ENCODE measurements at regions not wholly inside any gene's neighbourhood (a gene's known extent, or its start where the extent isn't known, plus 50 kb on each side); places are given as distances from the start of the nearest gene placed in this dataset.

GRCh38 chr6:22394691-22395090 is 97.9 kb upstream of the PRL start (continued):
- TF ChIP-seq ZBTB43 (CRISPR knock-in tag; IDR thresholded peaks at IDR 0.05) (no peak), EMX1 (CRISPR knock-in tag; IDR thresholded peaks at IDR 0.05) (no peak), MYBL2 (CRISPR knock-in tag; IDR thresholded peaks at IDR 0.05) (no peak), JUN (CRISPR knock-in tag; IDR thresholded peaks at IDR 0.05) (no peak), ZNF425 (CRISPR knock-in tag; conservative IDR thresholded peaks at IDR 0.05) (no peak), AFF4 (CRISPR knock-in tag; IDR thresholded peaks at IDR 0.05; ENCODE audit: borderline replicate concordance) (no peak)

GRCh38 chr6:22399693-22400092 is 102.9 kb upstream of the PRL start:
- ChIA-PET POLR2A (no interaction called here), CTCF (no interaction called here)
- no peak overlapping the region for H3K27ac Mint-ChIP-seq
- ATAC-seq (no peak), DNase-seq (ENCODE audit: low spot score) (no peak)
- H3K27me3 Mint-ChIP-seq (ENCODE audit: low read depth) = no peaks in the 10 kb centered on the region
- peaks cover 21% of the 10 kb centered on the region for H3K4me1 Mint-ChIP-seq
- peaks cover 7% of the 10 kb centered on the region; the same call in 1 of the 2 replicates for H3K9me3 Mint-ChIP-seq
- no peak overlapping the region for H3K4me3 Mint-ChIP-seq
- no peaks in the 10 kb centered on the region for H3K36me3 Mint-ChIP-seq
- no peak for TF ChIP-seq NR3C1 (CRISPR knock-in tag; conservative IDR thresholded peaks at IDR 0.05; ENCODE audit: low read depth)
- TF ChIP-seq ZBTB21 (CRISPR knock-in tag; IDR thresholded peaks at IDR 0.05; ENCODE audit: borderline replicate concordance) = no peak
- no peak for TF ChIP-seq ZMAT4 (CRISPR knock-in tag; IDR thresholded peaks at IDR 0.05)
- TF ChIP-seq HMGXB4 (CRISPR knock-in tag; IDR thresholded peaks at IDR 0.05) = no peak
- TF ChIP-seq TCF7 (CRISPR knock-in tag; IDR thresholded peaks at IDR 0.05; ENCODE audit: low read depth) = no peak
- TF ChIP-seq ZNF121 (CRISPR knock-in tag; IDR thresholded peaks at IDR 0.05) = no peak
- no peak for TF ChIP-seq PRDM15 (CRISPR knock-in tag; IDR thresholded peaks at IDR 0.05)
- TF ChIP-seq TP53 (CRISPR knock-in tag; IDR thresholded peaks at IDR 0.05) = no peak
